ENCODE measurements at regions not wholly inside any gene's neighbourhood (a gene's known extent, or its start where the extent isn't known, plus 50 kb on each side); places are given as distances from the start of the nearest gene placed in this dataset.

DNA sequence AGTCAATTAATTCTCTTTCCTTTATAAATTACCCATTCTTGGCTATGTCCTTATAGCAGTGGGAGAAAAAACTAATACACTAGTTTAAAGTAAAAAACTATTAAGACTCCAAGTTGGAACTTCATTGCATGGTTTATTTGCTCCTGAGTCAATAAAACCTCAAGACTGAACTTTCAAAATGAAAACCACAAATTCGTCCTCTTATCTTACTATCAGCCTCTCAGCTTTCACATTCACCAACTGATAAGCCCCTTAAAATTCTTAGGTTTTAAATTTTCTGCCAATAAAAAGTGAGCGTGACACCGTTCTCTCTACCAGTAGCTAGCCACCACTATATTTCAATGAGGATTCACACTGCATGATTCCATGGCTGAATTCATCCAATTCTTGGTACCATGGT, 346.4 kb upstream of the NPSR1 start:
- DNase-seq (ENCODE audit: low spot score) (no peak), ATAC-seq (no peak)
- ChIA-PET CTCF (interaction anchor here (1.2 kb wide), 1 partner anchor 9 kb away, joined by 4 read pairs; no protein-coding TSS in a partner anchor), POLR2A (no interaction called here)
- H3K4me1 Mint-ChIP-seq: peaks cover 6% of the 10 kb centered on the region; the same call in 1 of the 2 replicates
- H3K36me3 Mint-ChIP-seq: peaks cover 16% of the 10 kb centered on the region
- no peak overlapping the region for H3K27ac Mint-ChIP-seq
- peaks cover 22% of the 10 kb centered on the region for H3K9me3 Mint-ChIP-seq
- H3K4me3 Mint-ChIP-seq: no peak overlapping the region
- H3K27me3 Mint-ChIP-seq (ENCODE audit: low read depth): no peaks in the 10 kb centered on the region
- TF ChIP-seq JAZF1 (CRISPR knock-in tag; IDR thresholded peaks at IDR 0.05) (no peak), ZBTB21 (CRISPR knock-in tag; IDR thresholded peaks at IDR 0.05; ENCODE audit: borderline replicate concordance) (no peak), NR1H2 (CRISPR knock-in tag; IDR thresholded peaks at IDR 0.05) (no peak), ZNF396 (CRISPR knock-in tag; IDR thresholded peaks at IDR 0.05; ENCODE audit: borderline replicate concordance) (no peak), TP53 (CRISPR knock-in tag; IDR thresholded peaks at IDR 0.05) (no peak), NFE2L1 (CRISPR knock-in tag; IDR thresholded peaks at IDR 0.05) (no peak), ESRRA (CRISPR knock-in tag; IDR thresholded peaks at IDR 0.05; ENCODE audit: borderline replicate concordance) (no peak), TCF7 (CRISPR knock-in tag; IDR thresholded peaks at IDR 0.05; ENCODE audit: low read depth) (no peak), CREM (CRISPR knock-in tag; IDR thresholded peaks at IDR 0.05) (no peak), ZNF423 (CRISPR knock-in tag; IDR thresholded peaks at IDR 0.05) (no peak), TEAD1 (CRISPR knock-in tag; IDR thresholded peaks at IDR 0.05) (no peak), FOXP1 (CRISPR knock-in tag; IDR thresholded peaks at IDR 0.05; ENCODE audit: borderline replicate concordance) (no peak), EMX1 (CRISPR knock-in tag; IDR thresholded peaks at IDR 0.05) (no peak), ZNF219 (CRISPR knock-in tag; IDR thresholded peaks at IDR 0.05; ENCODE audit: borderline replicate concordance) (no peak), SMAD3 (CRISPR knock-in tag; IDR thresholded peaks at IDR 0.05; ENCODE audit: borderline replicate concordance) (no peak)
- TF ChIP-seq, protein P1, sequence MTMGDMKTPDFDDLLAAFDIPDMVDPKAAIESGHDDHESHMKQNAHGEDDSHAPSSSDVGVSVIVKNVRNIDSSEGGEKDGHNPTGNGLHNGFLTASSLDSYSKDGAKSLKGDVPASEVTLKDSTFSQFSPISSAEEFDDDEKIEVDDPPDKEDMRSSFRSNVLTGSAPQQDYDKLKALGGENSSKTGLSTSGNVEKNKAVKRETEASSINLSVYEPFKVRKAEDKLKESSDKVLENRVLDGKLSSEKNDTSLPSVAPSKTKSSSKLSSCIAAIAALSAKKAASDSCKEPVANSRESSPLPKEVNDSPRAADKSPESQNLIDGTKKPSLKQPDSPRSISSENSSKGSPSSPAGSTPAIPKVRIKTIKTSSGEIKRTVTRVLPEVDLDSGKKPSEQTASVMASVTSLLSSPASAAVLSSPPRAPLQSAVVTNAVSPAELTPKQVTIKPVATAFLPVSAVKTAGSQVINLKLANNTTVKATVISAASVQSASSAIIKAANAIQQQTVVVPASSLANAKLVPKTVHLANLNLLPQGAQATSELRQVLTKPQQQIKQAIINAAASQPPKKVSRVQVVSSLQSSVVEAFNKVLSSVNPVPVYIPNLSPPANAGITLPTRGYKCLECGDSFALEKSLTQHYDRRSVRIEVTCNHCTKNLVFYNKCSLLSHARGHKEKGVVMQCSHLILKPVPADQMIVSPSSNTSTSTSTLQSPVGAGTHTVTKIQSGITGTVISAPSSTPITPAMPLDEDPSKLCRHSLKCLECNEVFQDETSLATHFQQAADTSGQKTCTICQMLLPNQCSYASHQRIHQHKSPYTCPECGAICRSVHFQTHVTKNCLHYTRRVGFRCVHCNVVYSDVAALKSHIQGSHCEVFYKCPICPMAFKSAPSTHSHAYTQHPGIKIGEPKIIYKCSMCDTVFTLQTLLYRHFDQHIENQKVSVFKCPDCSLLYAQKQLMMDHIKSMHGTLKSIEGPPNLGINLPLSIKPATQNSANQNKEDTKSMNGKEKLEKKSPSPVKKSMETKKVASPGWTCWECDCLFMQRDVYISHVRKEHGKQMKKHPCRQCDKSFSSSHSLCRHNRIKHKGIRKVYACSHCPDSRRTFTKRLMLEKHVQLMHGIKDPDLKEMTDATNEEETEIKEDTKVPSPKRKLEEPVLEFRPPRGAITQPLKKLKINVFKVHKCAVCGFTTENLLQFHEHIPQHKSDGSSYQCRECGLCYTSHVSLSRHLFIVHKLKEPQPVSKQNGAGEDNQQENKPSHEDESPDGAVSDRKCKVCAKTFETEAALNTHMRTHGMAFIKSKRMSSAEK (CRISPR knock-in tag; IDR thresholded peaks at IDR 0.05; ENCODE audit: borderline replicate concordance): no peak
- TF ChIP-seq, protein P2, sequence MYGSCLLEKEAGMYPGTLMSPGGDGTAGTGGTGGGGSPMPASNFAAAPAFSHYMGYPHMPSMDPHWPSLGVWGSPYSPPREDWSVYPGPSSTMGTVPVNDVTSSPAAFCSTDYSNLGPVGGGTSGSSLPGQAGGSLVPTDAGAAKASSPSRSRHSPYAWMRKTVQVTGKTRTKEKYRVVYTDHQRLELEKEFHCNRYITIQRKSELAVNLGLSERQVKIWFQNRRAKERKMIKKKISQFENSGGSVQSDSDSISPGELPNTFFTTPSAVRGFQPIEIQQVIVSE (CRISPR knock-in tag; IDR thresholded peaks at IDR 0.05; ENCODE audit: borderline replicate concordance): no peak
- TF ChIP-seq, protein P3, sequence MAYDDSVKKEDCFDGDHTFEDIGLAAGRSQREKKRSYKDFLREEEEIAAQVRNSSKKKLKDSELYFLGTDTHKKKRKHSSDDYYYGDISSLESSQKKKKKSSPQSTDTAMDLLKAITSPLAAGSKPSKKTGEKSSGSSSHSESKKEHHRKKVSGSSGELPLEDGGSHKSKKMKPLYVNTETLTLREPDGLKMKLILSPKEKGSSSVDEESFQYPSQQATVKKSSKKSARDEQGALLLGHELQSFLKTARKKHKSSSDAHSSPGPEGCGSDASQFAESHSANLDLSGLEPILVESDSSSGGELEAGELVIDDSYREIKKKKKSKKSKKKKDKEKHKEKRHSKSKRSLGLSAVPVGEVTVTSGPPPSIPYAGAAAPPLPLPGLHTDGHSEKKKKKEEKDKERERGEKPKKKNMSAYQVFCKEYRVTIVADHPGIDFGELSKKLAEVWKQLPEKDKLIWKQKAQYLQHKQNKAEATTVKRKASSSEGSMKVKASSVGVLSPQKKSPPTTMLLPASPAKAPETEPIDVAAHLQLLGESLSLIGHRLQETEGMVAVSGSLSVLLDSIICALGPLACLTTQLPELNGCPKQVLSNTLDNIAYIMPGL (CRISPR knock-in tag; IDR thresholded peaks at IDR 0.05): no peak
- TF ChIP-seq, protein P4, sequence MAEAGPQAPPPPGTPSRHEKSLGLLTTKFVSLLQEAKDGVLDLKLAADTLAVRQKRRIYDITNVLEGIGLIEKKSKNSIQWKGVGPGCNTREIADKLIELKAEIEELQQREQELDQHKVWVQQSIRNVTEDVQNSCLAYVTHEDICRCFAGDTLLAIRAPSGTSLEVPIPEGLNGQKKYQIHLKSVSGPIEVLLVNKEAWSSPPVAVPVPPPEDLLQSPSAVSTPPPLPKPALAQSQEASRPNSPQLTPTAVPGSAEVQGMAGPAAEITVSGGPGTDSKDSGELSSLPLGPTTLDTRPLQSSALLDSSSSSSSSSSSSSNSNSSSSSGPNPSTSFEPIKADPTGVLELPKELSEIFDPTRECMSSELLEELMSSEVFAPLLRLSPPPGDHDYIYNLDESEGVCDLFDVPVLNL (CRISPR knock-in tag; IDR thresholded peaks at IDR 0.05; ENCODE audit: borderline replicate concordance, low read depth): no peak
- TF ChIP-seq, protein P5, sequence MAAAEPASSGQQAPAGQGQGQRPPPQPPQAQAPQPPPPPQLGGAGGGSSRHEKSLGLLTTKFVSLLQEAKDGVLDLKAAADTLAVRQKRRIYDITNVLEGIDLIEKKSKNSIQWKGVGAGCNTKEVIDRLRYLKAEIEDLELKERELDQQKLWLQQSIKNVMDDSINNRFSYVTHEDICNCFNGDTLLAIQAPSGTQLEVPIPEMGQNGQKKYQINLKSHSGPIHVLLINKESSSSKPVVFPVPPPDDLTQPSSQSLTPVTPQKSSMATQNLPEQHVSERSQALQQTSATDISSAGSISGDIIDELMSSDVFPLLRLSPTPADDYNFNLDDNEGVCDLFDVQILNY (CRISPR knock-in tag; IDR thresholded peaks at IDR 0.05): no peak
